IPS-NIHi7 (cell line): ENCODE measurements at regions not wholly inside any gene's neighbourhood (a gene's known extent, or its start where the extent isn't known, plus 50 kb on each side); places are given as distances from the start of the nearest gene placed in this dataset.
"Not testable (repeated sequence)": the region's sequence is repeated elsewhere in the genome, so short reads cannot be mapped to it uniquely, and the experiment has no call there.

Experiments used
- DNase-seq: peaks from one replicate; pipeline ENCODE4 v3.0.0; 2012; ENCODE audit warnings: mixed read lengths; ENCODE audit errors: extremely low spot score

DNA sequence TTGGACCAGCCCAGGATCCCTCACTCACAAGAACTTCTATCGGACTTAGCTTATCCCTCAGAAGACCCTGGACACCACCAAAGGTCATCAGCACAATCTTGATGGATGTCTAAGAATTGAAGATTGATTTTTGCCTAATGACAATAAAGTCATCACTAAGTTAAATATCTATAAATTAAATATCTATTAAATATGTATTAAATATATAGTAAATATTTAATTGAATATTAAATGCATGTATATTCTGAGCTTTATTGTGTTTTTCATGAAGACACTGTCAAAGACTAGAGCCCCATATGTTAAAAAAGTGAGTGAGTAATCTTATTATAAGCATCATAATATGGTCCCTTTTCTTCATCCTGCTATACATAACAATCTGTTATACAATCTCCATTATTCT is 751.1 kb downstream of the KCNJ2 start:
- DNase-seq, result no peak

DNA sequence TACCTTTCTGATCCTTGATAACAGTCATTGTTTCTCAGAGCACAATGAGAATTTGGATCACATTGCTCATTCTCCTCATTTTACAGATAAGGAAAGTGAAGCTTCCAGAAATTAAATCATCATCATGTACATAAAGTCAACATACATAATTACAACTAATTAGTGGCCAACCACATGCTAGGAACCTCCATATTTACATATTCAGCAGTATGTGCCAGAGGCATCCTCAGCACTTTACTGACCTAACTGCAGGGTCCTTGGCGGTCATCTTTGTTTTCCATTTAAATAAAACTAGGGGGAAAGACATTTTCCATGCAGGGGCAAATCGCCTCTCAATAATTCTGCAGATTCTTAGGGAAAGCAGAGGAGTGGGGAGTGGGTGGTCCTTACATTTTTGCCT is 752.9 kb downstream of the KCNJ2 start:
- no peak for DNase-seq

DNA sequence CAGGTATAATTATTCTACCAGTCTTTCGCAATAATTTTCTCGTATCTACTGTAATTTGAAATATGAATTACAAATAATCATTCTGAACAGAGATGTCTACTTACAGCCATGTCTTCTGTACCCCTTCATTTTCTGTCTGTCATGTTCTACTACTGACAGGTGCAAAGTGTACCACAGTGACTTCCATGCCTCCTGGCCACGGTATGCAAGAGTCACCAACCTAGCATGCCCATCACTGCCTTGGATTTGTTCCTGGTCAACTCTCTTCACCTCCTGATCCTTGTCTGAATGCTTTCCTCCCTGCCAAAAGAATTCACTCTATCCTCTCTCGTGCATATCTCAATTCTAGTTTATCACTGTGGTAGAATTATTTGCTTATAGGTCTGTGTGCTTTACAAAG is 755.4 kb downstream of the KCNJ2 start:
- no peak for DNase-seq

DNA sequence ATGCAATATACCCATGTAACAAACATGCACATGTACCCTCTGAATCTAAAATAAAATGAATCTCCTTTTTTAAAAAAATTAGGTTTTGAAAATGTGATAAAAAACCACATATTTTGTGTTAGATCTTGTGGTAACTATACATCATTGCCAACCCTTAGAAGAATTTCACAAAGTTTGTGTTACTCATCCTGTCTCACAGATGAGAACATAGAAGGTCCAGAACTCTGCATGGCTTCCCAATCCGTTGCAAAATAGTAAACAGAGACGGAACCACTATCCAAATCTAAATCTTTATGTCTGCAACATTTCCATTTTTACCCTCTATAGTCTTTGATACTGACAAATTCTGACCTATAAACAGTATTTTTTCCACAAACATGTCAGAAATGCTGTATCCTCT is 759.9 kb downstream of the KCNJ2 start:
- no peak for DNase-seq

DNA sequence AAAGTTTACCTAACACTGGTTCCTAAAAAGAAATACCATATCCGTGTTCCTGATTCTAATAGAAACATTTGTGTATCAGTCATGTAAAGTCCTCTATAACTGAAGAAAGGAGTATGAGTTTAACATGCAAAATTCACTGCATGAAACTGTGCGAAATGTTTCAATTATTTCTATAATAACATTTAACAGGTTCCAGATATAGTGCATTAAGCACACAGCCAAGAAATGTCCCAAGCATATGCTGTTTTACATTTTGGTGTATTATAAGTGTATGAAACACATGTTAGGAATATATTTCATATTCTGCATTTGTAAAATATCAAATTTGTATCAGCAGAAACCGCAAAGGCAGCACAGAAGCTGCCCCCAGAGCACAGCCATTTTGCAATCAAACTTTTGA is 764.9 kb downstream of the KCNJ2 start:
- DNase-seq, result no peak

DNA sequence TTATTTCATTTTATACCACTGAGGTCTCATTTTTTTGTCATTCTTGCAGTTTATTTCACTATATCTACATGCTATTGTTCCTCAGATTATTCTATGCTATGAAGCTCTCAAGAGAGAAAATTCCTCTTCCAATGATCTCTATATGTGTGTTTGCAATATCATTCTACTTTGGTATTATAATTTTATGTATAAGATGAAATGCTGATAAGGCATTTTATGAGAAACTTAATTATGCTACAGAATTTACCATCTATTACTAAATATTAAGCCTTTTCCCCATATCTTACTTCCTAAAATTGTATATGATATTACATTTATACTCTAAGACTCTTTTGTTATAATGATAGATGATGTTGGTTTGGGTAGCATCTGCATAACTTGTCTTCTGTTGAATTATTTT is 765.5 kb downstream of the KCNJ2 start:
- DNase-seq, result no peak

DNA sequence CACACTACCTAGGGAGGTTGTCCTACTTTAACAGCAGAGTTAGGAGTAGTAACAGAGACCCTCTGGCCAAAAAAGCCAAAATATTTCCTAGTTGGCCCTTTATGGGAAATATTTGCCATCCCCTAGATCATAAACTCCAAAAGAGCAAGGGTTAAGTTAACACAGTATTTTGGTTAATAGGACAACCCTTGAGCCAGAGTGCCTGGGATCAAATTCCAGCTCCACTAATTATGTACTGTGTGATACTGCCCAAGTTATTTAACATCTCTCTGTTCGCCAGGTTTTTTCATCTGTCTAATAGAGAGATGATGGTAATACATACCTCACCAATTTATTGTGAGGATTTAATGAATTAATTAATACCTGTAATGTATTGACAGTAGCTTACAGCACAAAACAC is 767.4 kb downstream of the KCNJ2 start:
- DNase-seq, result no peak

DNA sequence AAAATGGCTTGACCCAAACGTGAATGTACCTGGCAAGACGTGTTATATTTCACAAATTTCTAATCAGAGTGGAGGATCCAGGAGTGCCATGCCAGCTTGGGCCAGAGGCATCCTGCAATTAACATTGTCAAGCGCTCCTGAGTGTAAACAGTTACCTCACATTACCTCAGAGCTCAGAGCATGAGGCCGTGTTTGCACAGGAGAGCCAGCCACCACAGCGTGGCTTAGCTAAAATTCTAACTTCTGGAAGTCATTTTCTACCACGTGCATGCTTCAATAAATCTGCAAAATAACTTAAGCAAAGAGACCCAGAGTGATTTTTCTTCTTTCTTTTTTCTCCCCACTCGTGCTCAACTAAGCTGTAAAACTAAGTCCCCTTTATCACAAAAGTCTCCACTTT is 769.0 kb downstream of the KCNJ2 start:
- DNase-seq, result no peak

DNA sequence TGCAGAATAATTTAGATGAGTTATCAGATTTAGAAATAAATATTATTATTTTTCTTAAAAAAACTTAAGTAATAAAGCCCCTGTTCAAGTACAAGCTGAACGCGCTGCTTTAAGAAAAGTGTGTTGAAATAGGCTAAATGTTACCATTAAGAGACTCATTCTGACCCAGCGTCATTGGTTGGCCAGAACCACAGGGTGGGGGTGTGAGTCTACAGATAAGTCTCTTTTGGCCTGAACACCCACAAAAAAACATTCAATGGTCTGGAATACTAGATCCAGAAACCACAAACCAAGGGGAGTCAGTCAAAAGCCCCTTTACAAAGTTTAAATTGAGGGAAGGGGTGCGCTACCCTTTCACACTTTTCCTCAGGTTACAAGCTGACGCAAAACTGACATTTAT is 776.1 kb downstream of the KCNJ2 start:
- peak; percentile 30 for DNase-seq

DNA sequence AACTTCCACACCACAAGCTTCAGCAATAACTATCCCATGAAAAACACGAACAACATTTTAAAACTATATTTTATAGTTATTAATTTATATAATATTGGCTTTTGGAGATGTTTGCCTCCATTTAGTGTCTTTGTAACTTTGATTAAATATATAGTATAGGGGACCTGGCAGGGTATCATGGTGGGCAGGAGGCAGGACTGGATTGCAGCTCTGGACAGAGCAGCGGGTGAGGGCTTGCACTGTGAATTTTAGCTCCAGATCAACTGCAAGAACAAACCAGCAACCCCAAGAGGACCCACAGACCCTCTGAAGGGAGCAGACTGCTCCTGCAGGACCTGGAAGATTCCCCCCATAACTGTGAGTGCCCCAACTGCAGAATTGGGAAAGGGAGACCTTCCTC is 777.9 kb downstream of the KCNJ2 start:
- DNase-seq, result no peak

DNA sequence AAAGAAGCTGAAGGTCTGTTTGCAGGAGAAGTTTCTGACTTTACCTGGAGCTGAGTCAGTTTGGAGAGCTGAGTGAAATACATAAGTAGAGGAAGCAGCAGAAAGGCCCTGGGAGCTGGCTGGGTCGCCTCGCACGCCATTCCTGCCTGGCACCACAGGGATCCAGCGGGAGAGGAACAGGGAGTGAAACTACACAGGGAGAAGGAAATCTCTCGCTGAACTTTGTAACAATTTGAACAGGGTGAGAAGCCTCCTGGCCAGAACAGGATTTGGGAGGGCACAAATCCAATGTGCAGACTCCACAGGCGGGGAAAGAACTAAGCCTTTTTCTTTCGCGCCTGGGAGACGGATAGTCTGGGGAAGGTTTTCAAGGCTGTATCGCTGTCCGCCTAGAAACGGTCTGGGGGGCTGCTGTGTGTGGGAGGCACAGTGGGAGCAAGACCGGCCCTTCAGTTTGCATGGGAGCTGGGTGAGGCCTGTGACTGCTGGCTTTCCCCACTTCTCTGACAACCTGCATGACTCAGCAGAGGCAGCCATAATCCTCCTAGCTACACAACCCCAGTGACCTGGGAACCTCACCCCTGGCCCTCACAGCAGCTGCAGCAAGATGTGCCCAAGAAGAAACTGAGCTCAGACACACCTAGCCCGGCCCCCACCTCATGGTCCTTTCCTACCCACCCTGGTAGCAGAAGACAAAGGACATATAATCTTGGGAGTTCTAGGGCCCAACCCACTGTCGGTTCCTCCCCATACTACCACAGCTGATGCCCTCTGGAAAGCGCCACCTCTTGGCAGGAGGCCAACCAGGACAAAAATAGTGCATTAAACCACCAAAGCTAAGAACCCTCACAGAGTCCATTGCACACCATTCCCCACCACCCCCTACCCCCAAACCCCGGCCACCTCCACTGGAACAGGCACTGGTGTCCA is 778.6 kb downstream of the KCNJ2 start:
- DNase-seq, result no peak

DNA sequence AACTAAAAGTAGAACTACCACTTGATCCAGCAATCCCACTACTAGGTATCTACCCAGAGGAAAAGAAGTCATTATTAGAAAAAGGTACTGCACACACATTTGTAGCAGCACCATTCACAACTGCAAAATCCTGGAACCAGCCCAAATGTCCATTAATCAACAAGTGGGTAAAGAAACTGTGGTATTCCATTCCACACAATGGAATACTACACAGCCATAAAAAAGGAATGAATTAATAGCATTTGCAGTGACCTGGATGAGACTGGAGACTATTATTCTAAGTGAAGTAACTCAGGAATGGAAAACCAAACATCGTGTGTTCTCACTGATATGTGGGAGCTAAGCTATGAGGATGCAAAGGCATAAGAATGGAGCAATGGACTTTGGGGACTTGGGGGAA is 783.8 kb downstream of the KCNJ2 start:
- not testable (repeated sequence) for DNase-seq

DNA sequence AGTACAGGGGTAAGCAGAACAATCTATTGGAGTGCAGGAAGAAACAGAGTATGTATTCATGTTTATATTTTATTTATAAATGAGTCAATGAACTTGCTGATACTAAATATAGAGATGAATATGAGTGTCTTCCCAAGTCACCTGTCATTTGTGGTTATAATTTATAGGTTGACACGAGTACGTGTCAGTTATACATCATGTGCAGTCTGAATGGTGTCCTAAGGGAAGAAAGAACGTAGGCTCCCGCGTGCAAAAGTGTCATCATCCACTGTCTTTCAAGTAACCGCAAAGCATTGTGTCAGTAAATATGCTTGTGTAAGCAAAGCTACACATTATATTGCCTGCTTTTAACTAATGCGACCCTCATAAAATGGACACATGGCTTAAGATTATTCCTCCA is 786.1 kb downstream of the KCNJ2 start:
- no peak for DNase-seq

DNA sequence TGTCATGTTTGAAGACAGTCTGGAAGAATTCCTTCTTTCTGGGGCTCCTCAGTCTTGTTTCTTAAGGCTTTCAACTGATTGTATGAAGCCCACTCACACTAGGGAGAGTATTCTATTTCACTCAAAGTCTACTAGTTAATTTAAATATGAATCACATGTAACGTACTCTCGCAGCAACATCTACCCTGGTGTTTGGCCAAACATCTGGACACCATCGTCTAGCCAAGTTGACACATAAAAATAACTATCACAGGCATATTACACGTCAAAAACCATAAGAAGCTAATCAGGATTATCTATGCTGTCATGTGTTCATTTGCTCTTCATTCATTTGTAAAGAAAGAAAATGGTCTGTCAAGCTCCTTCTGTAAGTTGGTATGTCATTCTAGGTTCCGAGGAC is 787.4 kb downstream of the KCNJ2 start:
- DNase-seq, result no peak

DNA sequence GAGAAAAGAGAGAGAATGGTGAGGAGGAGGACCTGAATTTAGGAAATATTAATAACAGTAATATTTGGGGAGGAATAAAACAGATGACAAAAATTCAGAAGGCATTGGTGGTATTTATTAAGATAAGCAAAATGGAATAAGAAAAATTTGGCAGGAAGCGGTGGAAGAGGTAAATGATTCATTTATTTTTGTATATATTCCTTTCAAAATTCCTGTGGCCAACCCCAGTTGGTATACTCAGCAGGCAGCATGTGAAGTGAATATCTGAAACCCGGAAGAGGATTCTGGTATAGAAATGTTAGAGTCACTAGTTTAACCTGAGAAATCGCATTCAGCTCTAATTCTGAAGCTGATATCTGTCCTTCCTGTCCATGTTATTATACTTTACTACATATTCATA is 792.0 kb downstream of the KCNJ2 start:
- DNase-seq, result no peak

DNA sequence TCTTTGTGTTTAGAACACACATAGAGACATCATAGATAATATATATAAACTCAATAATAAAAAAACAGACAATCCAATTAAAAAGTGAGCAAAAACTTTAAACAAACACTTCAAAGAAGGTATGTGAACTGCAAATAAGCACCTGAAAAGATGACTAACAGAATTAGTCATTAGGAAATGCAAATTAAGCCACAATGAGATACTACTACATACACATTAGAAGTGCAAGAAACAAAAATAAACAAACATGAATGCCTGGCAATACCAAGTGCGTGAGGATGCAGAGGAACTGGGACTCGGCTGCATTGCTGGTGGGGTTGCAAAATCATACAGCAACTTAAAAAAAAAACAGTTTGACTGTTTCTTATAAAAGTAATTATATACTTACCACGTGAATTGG is 799.0 kb downstream of the KCNJ2 start:
- no peak for DNase-seq

DNA sequence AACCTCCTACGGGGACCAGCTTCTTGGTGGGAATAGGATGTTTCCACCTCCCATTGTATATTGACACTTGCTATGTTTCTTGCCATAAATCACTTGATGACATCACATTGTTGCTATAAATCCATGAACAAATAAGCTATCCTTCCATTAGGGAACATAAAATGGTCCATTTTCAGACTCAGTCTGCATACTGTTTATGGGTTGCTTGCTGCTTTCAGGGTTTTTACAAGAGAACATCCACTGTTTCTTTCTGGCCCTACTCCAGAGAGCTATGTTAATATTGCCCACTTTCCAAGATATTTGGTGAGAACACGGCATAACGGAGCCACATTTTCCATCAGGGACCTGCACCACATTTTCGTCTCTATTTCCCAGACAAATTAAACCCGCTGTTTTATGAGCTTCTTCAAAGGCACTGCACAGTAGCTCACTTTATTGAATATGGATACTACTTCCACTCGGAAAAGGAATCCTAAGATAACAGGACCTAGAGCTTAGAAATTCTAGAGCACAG is 800.2 kb downstream of the KCNJ2 start:
- DNase-seq, result no peak

DNA sequence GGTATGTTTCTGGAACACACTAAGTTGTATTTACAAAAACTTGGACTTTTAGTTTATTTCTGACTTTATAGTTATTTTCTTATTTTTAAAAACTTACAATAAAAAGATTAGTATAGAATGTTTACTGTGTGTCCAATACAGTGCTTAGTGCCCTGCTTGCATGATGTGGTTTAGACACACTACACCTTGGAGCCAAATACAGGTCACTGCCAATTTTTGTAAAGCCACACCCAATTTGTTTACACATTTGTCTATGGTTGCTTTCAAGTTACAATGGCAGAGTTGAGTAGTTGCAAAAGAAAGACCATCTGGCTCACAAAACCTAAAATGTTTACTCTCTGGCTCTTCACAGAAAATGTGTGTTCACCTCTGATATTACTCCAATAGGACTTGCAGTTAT is 807.1 kb downstream of the KCNJ2 start:
- DNase-seq, result no peak

DNA sequence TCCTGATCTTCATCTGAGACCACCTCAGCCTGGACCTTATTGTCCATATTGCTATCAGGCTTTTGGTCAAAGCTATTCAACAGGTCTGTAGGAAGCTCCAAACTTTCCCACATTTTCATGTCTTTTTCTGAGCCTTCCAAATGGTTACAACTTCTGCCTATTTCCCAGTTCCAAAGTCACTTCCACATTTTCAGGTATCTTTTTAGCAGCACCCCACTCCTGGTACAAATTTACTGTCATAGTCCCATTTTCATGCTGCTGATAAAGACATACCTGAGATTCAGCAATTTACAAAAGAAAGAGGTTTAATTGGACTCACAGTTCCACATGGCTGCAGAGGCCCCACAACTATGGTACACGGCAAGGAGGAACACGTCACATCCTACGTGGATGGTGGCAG is 815.5 kb downstream of the KCNJ2 start:
- DNase-seq, result no peak

DNA sequence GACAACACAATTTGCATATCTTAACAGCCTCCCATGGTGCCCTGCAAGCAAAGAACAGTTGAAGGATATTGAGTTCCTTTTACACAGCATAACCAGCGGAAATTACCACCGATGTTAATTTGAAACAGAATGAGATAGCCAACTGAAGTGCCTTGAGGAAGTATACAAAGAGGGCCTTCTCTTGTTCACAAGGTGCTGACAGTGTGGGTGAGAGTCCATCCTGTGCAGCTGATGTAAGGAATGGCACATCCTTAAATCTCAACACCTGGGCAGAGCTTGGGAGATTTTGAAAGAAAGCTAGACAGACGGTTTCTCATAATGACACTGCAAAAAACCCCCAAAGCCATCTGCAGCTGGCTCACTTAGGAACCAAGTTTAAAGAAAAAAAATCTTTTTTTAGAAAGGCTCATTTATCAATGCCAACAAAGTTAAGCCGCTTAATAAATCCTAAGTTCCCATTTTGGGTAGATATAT is 818.6 kb downstream of the KCNJ2 start:
- DNase-seq, result peak; percentile 22

DNA sequence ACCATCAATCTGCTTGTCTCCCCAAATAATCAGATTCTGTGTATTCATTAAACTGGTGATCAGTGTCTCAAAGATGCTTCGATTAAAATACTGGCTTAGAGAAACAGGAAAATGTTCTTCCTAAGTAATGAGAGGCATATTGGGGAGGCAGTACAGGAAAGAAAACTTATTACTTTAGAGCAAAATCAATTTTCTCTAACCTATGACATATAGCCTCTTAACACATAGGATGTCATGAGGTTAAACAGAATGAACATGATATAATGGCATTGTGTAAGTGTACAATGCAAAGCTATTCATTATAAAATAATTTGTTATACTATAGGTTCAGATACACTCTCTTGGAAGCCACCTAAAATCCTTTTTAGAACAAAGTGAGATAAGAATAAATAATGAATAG is 819.3 kb downstream of the KCNJ2 start:
- DNase-seq, result no peak

DNA sequence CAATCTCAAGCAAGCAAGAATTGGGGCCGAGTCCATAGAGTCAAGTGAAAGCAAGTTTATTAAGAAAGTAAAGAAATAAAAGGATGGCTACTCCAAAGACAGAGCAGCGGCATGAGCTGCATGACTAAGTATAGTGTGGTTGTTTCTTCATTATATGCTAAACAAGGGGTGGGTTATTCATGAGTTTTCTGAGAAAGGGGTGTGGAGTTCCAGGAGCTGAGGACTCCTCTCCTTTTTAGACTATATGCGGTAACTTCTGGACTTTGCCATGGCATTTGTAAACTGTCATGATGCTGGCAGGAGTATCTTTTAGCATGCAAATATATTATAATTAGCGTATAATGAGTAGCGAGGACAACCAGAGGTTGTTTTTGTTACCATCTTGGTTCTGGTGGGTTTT is 819.9 kb downstream of the KCNJ2 start:
- DNase-seq, result no peak

DNA sequence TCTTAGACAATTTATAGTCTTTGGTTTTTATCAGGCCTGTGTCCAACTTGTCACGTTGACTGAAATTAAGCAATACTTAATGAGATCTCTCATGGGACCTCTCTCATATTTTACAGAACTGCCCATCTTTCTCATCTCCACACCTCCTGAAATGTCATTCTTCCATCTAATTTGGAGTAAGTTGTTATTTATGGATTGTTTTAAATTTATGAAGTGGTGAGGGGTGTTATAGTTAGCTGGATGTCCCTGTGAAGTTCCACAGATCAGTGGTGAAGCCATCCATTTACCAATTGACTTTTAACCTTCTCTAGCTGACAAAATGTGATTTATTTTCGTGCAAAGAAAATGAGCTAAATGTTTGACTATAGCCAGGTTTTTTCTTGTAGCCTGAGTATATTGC is 824.9 kb downstream of the KCNJ2 start:
- DNase-seq, result no peak

DNA sequence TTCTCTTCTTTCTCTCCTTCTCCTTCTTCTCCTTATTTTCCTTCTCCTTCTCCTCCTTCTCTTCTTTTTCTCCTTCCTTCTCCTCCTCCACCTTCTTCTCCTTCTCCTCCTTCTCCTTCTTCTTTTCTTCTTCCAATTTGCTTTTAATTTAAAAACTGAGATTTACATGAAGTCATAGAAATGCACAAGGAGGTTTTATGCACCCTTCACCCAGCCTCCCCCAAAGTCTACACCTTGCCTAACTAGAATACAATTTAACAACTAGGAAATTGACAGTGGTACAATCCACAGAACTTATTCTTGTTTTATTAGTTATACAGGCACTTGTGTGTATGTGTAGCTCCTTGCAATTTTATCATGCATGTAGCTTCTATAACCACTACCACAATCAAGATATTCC is 826.7 kb downstream of the KCNJ2 start:
- DNase-seq, result no peak
